ENCODE measurements at regions not wholly inside any gene's neighbourhood (a gene's known extent, or its start where the extent isn't known, plus 50 kb on each side); places are given as distances from the start of the nearest gene placed in this dataset.

DNA sequence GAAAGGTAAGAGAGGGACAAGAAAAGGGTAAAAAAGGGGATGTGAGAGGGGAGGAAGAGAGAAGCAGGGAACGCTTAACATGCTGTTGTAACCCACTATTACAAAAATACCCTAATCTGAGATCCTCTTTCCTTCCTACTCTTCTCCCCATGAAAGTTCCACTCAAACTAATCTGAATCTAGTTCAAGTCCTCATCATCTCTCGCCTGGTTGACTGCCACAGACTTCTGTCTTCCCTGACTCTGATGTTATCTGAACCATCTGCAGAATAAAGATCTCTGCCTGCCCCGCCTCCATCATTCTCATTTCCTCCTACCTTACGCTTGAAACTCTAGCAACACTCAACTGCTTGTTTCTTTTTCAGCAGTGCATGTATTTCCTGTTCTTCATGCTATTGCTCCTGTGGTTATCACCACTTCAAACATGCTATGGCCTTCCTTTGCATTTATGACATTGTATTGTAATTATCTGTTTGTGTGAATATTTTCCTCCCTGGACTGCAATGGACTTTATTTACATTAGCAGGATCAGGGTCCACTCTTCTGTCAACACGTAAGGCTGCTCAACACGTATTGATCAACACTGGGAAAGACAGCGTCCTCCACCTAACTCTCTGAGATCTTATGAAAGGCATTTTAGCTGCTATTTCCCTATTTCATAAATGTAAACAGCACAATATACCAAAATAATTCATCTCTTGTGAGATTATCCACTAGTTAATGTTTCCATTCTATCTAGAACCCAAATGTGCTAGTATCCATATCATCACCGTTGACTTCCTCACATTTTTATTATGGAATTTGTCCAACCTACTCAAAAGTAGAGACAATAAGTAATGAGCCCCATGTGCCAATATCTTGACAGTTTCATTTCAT lies 215.5 kb upstream of the USP25 start (continued):
- TF ChIP-seq, protein P1, sequence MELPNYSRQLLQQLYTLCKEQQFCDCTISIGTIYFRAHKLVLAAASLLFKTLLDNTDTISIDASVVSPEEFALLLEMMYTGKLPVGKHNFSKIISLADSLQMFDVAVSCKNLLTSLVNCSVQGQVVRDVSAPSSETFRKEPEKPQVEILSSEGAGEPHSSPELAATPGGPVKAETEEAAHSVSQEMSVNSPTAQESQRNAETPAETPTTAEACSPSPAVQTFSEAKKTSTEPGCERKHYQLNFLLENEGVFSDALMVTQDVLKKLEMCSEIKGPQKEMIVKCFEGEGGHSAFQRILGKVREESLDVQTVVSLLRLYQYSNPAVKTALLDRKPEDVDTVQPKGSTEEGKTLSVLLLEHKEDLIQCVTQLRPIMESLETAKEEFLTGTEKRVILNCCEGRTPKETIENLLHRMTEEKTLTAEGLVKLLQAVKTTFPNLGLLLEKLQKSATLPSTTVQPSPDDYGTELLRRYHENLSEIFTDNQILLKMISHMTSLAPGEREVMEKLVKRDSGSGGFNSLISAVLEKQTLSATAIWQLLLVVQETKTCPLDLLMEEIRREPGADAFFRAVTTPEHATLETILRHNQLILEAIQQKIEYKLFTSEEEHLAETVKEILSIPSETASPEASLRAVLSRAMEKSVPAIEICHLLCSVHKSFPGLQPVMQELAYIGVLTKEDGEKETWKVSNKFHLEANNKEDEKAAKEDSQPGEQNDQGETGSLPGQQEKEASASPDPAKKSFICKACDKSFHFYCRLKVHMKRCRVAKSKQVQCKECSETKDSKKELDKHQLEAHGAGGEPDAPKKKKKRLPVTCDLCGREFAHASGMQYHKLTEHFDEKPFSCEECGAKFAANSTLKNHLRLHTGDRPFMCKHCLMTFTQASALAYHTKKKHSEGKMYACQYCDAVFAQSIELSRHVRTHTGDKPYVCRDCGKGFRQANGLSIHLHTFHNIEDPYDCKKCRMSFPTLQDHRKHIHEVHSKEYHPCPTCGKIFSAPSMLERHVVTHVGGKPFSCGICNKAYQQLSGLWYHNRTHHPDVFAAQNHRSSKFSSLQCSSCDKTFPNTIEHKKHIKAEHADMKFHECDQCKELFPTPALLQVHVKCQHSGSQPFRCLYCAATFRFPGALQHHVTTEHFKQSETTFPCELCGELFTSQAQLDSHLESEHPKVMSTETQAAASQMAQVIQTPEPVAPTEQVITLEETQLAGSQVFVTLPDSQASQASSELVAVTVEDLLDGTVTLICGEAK (IDR thresholded peaks at IDR 0.05), result no peak
- TF ChIP-seq, protein P1 (CRISPR knock-in tag; IDR thresholded peaks at IDR 0.05), result peak; percentile 31; the same call in 1 of the 2 replicates
- TF ChIP-seq PITX1 (CRISPR knock-in tag; IDR thresholded peaks at IDR 0.05) (peak; percentile 94; the same call in 1 of the 2 replicates), CBFB (CRISPR knock-in tag; IDR thresholded peaks at IDR 0.05) (0 out of 2 replicates have a peak, but pooled peaks have one; percentile 46), SIN3B (IDR thresholded peaks at IDR 0.05; ENCODE audit: low read length) (no peak), ZNF614 (CRISPR knock-in tag; IDR thresholded peaks at IDR 0.05; ENCODE audit: borderline replicate concordance) (peak; percentile 75; the same call in 1 of the 2 replicates), ZBTB38 (CRISPR knock-in tag; IDR thresholded peaks at IDR 0.05) (no peak)
- TF ChIP-seq, protein P2, sequence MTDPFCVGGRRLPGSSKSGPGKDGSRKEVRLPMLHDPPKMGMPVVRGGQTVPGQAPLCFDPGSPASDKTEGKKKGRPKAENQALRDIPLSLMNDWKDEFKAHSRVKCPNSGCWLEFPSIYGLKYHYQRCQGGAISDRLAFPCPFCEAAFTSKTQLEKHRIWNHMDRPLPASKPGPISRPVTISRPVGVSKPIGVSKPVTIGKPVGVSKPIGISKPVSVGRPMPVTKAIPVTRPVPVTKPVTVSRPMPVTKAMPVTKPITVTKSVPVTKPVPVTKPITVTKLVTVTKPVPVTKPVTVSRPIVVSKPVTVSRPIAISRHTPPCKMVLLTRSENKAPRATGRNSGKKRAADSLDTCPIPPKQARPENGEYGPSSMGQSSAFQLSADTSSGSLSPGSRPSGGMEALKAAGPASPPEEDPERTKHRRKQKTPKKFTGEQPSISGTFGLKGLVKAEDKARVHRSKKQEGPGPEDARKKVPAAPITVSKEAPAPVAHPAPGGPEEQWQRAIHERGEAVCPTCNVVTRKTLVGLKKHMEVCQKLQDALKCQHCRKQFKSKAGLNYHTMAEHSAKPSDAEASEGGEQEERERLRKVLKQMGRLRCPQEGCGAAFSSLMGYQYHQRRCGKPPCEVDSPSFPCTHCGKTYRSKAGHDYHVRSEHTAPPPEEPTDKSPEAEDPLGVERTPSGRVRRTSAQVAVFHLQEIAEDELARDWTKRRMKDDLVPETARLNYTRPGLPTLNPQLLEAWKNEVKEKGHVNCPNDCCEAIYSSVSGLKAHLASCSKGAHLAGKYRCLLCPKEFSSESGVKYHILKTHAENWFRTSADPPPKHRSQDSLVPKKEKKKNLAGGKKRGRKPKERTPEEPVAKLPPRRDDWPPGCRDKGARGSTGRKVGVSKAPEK (CRISPR knock-in tag; IDR thresholded peaks at IDR 0.05; ENCODE audit: borderline replicate concordance), result peak; percentile 85; the same call in 1 of the 2 replicates
- TF ChIP-seq, protein P3, sequence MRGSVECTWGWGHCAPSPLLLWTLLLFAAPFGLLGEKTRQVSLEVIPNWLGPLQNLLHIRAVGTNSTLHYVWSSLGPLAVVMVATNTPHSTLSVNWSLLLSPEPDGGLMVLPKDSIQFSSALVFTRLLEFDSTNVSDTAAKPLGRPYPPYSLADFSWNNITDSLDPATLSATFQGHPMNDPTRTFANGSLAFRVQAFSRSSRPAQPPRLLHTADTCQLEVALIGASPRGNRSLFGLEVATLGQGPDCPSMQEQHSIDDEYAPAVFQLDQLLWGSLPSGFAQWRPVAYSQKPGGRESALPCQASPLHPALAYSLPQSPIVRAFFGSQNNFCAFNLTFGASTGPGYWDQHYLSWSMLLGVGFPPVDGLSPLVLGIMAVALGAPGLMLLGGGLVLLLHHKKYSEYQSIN (CRISPR knock-in tag; IDR thresholded peaks at IDR 0.05; ENCODE audit: borderline replicate concordance), result no peak
- TF ChIP-seq, protein P4, sequence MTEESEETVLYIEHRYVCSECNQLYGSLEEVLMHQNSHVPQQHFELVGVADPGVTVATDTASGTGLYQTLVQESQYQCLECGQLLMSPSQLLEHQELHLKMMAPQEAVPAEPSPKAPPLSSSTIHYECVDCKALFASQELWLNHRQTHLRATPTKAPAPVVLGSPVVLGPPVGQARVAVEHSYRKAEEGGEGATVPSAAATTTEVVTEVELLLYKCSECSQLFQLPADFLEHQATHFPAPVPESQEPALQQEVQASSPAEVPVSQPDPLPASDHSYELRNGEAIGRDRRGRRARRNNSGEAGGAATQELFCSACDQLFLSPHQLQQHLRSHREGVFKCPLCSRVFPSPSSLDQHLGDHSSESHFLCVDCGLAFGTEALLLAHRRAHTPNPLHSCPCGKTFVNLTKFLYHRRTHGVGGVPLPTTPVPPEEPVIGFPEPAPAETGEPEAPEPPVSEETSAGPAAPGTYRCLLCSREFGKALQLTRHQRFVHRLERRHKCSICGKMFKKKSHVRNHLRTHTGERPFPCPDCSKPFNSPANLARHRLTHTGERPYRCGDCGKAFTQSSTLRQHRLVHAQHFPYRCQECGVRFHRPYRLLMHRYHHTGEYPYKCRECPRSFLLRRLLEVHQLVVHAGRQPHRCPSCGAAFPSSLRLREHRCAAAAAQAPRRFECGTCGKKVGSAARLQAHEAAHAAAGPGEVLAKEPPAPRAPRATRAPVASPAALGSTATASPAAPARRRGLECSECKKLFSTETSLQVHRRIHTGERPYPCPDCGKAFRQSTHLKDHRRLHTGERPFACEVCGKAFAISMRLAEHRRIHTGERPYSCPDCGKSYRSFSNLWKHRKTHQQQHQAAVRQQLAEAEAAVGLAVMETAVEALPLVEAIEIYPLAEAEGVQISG (CRISPR knock-in tag; IDR thresholded peaks at IDR 0.05), result 0 out of 2 replicates have a peak, but pooled peaks have one; percentile 18
